Tibial nerve (tissue), 4 donors: ENCODE measurements at regions not wholly inside any gene's neighbourhood (a gene's known extent, or its start where the extent isn't known, plus 50 kb on each side); places are given as distances from the start of the nearest gene placed in this dataset.

Source experiments
- CTCF ChIP-seq, 5 experiments: fragments of 200-600 bp in 3 of 5; fragments of 450-650 bp in 2 of 5; sonication (generic) in 3 of 5; IDR thresholded peaks; one replicate each; pipeline ENCODE4 v1.5.1; 2016 to 2019; ENCODE audit warnings: antibody characterized with exemption in 5 of 5, mild to moderate bottlenecking in 3 of 5, moderate library complexity in 2 of 5
- EP300 ChIP-seq, 2 donors: sonication (generic); formaldehyde crosslinking; IDR thresholded peaks; one replicate each; pipeline ENCODE4 v1.6.1; 2017; ENCODE audit warnings: antibody characterized with exemption in 2 of 2, mild to moderate bottlenecking in 1 of 2
- POLR2A ChIP-seq, 2 donors: fragments of 450-650 bp; IDR thresholded peaks; one replicate each; pipeline ENCODE4 v1.6.1; 2017; ENCODE audit warnings: antibody characterized with exemption in 2 of 2, mild to moderate bottlenecking in 2 of 2, moderate library complexity in 2 of 2

GRCh38 chr14:37721976-37722659 lies 126.7 kb downstream of the TTC6 start:
- TF ChIP-seq POLR2A (IDR thresholded peaks at IDR 0.05), result no peak
- TF ChIP-seq EP300 (IDR thresholded peaks at IDR 0.05), result no peak
- TF ChIP-seq CTCF (IDR thresholded peaks at IDR 0.05), result no peak
